Omental fat pad (tissue), 3 donors: ENCODE measurements at regions not wholly inside any gene's neighbourhood (a gene's known extent, or its start where the extent isn't known, plus 50 kb on each side); places are given as distances from the start of the nearest gene placed in this dataset.
"Not testable (repeated sequence)": the region's sequence is repeated elsewhere in the genome, so short reads cannot be mapped to it uniquely, and the experiment has no call there.

Experiments
- ATAC-seq: fragments of 150-250 bp; one replicate; pipeline ENCODE4 v1.9.1; 2016; ENCODE audit warnings: mild to moderate bottlenecking, moderate library complexity; ENCODE audit not compliant: low FRiP score
- DNase-seq: peaks from one replicate; pipeline ENCODE4 v3.0.0-alpha.2; 2019; ENCODE audit warnings: low spot score
- TF ChIP-seq, protein P1 (sequence below), 3 donors: fragments of 450-650 bp; IDR thresholded peaks; one replicate each; pipeline ENCODE4 v1.5.1; 2016 to 2017; ENCODE audit warnings: antibody characterized with exemption in 3 of 3, mild to moderate bottlenecking in 3 of 3, moderate library complexity in 2 of 3

GRCh38 chr5:66367814-66368541, 223.9 kb downstream of the SREK1 start:
- DNase-seq = no peak
- TF ChIP-seq, protein P1, sequence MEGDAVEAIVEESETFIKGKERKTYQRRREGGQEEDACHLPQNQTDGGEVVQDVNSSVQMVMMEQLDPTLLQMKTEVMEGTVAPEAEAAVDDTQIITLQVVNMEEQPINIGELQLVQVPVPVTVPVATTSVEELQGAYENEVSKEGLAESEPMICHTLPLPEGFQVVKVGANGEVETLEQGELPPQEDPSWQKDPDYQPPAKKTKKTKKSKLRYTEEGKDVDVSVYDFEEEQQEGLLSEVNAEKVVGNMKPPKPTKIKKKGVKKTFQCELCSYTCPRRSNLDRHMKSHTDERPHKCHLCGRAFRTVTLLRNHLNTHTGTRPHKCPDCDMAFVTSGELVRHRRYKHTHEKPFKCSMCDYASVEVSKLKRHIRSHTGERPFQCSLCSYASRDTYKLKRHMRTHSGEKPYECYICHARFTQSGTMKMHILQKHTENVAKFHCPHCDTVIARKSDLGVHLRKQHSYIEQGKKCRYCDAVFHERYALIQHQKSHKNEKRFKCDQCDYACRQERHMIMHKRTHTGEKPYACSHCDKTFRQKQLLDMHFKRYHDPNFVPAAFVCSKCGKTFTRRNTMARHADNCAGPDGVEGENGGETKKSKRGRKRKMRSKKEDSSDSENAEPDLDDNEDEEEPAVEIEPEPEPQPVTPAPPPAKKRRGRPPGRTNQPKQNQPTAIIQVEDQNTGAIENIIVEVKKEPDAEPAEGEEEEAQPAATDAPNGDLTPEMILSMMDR (IDR thresholded peaks at IDR 0.05) = no peak
- no peak for ATAC-seq

- TF ChIP-seq, protein P1 (IDR thresholded peaks at IDR 0.05) = no peak
- DNase-seq (no peak), ATAC-seq (no peak)
These were observed 224.7 kb downstream of the SREK1 start for GRCh38 chr5:66368811-66369210.

DNA sequence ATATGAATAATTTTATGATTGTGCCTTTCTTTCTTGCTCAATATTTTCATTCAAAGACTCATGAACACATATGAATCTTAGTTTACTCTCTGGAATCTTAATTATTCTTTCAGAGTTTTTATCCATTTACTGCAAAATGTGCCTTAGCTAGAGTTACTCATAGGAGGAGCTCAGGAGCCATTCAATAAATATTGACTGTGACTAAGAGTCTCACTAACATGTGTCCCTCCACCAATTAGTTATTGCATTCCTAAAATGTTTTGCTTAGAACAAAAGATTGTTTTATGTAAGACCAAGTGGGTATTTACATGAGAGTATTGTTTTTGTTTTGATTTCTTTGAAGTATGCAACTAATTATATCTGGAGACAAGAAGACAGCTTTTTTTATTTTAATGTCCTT, 218.4 kb upstream of the MAST4 start:
- TF ChIP-seq, protein P1 (IDR thresholded peaks at IDR 0.05) = no peak
- DNase-seq (no peak), ATAC-seq (no peak)

DNA sequence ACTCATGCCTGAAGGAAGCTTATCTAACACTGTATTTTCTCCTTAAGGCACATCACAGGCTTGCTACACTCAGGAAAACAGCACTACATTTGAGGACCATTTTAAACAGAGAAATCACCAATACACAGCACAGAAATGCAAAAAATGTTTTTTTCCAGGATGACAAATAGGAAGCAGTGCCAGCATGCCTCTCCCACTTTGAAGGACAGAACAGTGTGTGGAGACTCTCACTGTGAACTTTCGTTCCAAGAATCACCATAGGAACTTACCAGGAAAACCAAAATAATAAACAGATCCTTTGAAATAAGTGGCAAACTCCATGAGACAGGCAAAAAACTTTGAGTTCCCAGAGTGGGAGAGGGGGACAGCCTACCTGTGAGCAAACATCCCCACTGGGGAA, 217.8 kb upstream of the MAST4 start:
- DNase-seq (no peak), ATAC-seq (no peak)

GRCh38 chr5:66382152-66382551, 214.0 kb upstream of the MAST4 start:
- ATAC-seq = no peak
- TF ChIP-seq, protein P1 (IDR thresholded peaks at IDR 0.05) = no peak

More for the DNA sequence above, 217.8 kb upstream of the MAST4 start:
- TF ChIP-seq, protein P1 (IDR thresholded peaks at IDR 0.05) = no peak

GRCh38 chr5:66405145-66405544, 191.0 kb upstream of the MAST4 start:
- not testable (repeated sequence) for DNase-seq, ATAC-seq

More at GRCh38 chr5:66382152-66382551, 214.0 kb upstream of the MAST4 start:
- no peak for DNase-seq

DNA sequence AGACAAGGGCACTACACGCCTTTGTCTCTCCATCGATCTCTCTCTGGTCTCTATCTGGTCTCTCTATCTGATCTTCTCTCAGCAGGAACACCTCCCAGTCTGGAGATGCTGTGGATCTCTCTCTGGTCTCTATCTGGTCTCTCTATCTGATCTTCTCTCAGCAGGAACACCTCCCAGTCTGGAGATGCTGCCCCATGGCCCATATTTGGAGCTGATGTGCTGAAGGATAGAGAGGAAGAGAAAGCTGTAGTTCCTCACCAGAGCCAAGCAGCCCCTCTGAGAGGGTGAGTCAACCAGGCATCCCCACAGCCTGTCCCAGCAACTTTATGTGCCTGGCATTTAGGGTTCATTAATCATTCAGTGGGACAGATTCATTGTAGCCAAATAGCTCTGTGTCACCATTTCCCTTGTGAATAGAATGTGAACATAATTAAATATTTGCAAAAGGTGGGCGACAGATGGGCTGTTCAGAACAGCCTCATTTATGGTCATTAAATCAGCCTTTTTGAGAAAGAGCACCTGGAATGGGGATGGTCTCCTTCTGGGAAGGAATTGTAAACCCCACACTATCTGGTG, 189.3 kb upstream of the MAST4 start:
- TF ChIP-seq, protein P1 (IDR thresholded peaks at IDR 0.05) = no peak
- DNase-seq (no peak), ATAC-seq (no peak)
